NCI-H1436 treated with DMSO at 0.1 percent for 48 hours (cell line): ENCODE measurements at regions not wholly inside any gene's neighbourhood (a gene's known extent, or its start where the extent isn't known, plus 50 kb on each side); places are given as distances from the start of the nearest gene placed in this dataset.
"Not testable (repeated sequence)": the region's sequence is repeated elsewhere in the genome, so short reads cannot be mapped to it uniquely, and the experiment has no call there.

Experiments used
- DNase-seq: peaks from one replicate; lab custom pipeline; 2025; lab: John Stamatoyannopoulos, UW

- no peak for DNase-seq
These were observed 246.7 kb downstream of the DLL1 start for GRCh38 chr6:170043881-170044790.

GRCh38 chr6:170043150-170043819, 247.6 kb downstream of the DLL1 start:
- DNase-seq, result no peak

- DNase-seq, result no peak
These were observed 248.2 kb downstream of the DLL1 start for GRCh38 chr6:170042596-170043118.

- no peak for DNase-seq
These were observed 248.8 kb downstream of the DLL1 start for GRCh38 chr6:170042123-170042522.

GRCh38 chr6:170041526-170041925, 249.4 kb downstream of the DLL1 start:
- DNase-seq, result no peak

- DNase-seq, result no peak
These were observed 250.0 kb downstream of the DLL1 start for GRCh38 chr6:170040906-170041305.

- no peak for DNase-seq
These were observed 250.8 kb downstream of the DLL1 start for GRCh38 chr6:170040115-170040500.

- DNase-seq, result no peak
These were observed 251.4 kb downstream of the DLL1 start for GRCh38 chr6:170039156-170040114.

GRCh38 chr6:170038708-170039107, 252.2 kb downstream of the DLL1 start:
- no peak for DNase-seq

- DNase-seq, result no peak
These were observed 252.6 kb downstream of the DLL1 start for GRCh38 chr6:170038251-170038650.

- DNase-seq, result peak; percentile 18
These were observed 253.2 kb downstream of the DLL1 start for GRCh38 chr6:170037541-170038250.

- no peak for DNase-seq
These were observed 254.0 kb downstream of the DLL1 start for GRCh38 chr6:170036916-170037315.

GRCh38 chr6:170036367-170036766, 254.5 kb downstream of the DLL1 start:
- DNase-seq, result not testable (repeated sequence)

- DNase-seq, result no peak
These were observed 255.0 kb downstream of the DLL1 start for GRCh38 chr6:170035901-170036304.

- DNase-seq, result no peak
These were observed 255.8 kb downstream of the DLL1 start for GRCh38 chr6:170035044-170035443.

GRCh38 chr6:170034294-170034693, 256.6 kb downstream of the DLL1 start:
- no peak for DNase-seq

- DNase-seq, result no peak
These were observed 257.2 kb downstream of the DLL1 start for GRCh38 chr6:170033666-170034065.

GRCh38 chr6:170032706-170033309, 258.1 kb downstream of the DLL1 start:
- no peak for DNase-seq

- no peak for DNase-seq
These were observed 258.7 kb downstream of the DLL1 start for GRCh38 chr6:170032197-170032596.

GRCh38 chr6:170031684-170032121, 259.2 kb downstream of the DLL1 start:
- DNase-seq, result no peak
